ENCODE measurements at regions not wholly inside any gene's neighbourhood (a gene's known extent, or its start where the extent isn't known, plus 50 kb on each side); places are given as distances from the start of the nearest gene placed in this dataset.

- CTCF ChIA-PET = no interaction called here
- no peak for TF ChIP-seq CTCF (IDR thresholded peaks at IDR 0.05)
- DNase-seq (no peak), ATAC-seq (peak; percentile 56)
- Mint-ChIP-seq H3K27ac (no peak overlapping the region), H3K4me1 (ENCODE audit: low read depth) (no peaks in the 10 kb centered on the region), H3K4me3 (no peak overlapping the region), H3K27me3 (no peaks in the 10 kb centered on the region), H3K9me3 (peaks cover 2% of the 10 kb centered on the region), H3K36me3 (ENCODE audit: low read depth) (no peaks in the 10 kb centered on the region)
- POLR2A ChIA-PET = no interaction called here
- intact Hi-C loops (cut with micrococcal nuclease) = no loop called here
Measured at GRCh38 chr13:86201477-86201876, 402.3 kb upstream of the SLITRK6 start.

- no peak overlapping the region for H3K4me3 Mint-ChIP-seq
- no peaks in the 10 kb centered on the region for H3K4me1 Mint-ChIP-seq (ENCODE audit: low read depth)
- H3K27me3 Mint-ChIP-seq = no peaks in the 10 kb centered on the region
- H3K36me3 Mint-ChIP-seq (ENCODE audit: low read depth) = no peaks in the 10 kb centered on the region
- H3K9me3 Mint-ChIP-seq = peaks cover 9% of the 10 kb centered on the region
- CTCF ChIA-PET = no interaction called here
- no peak for TF ChIP-seq CTCF (IDR thresholded peaks at IDR 0.05)
- DNase-seq = no peak
- POLR2A ChIA-PET = no interaction called here
- ATAC-seq = no peak
- H3K27ac Mint-ChIP-seq = no peak overlapping the region
- intact Hi-C loops (cut with micrococcal nuclease) = no loop called here
Measured at GRCh38 chr13:86193281-86193680, 394.1 kb upstream of the SLITRK6 start.

GRCh38 chr13:86188170-86188569 is 389.0 kb upstream of the SLITRK6 start:
- H3K36me3 Mint-ChIP-seq (ENCODE audit: low read depth) = no peaks in the 10 kb centered on the region
- CTCF ChIA-PET = no interaction called here
- DNase-seq = no peak
- H3K4me1 Mint-ChIP-seq (ENCODE audit: low read depth) = no peaks in the 10 kb centered on the region
- TF ChIP-seq CTCF (IDR thresholded peaks at IDR 0.05) = no peak
- peaks cover 9% of the 10 kb centered on the region for H3K9me3 Mint-ChIP-seq
- ATAC-seq = no peak
- no peaks in the 10 kb centered on the region for H3K27me3 Mint-ChIP-seq
- POLR2A ChIA-PET = no interaction called here
- no peak overlapping the region for H3K27ac Mint-ChIP-seq
- H3K4me3 Mint-ChIP-seq = no peak overlapping the region
- intact Hi-C loops (cut with micrococcal nuclease) = no loop called here

GRCh38 chr13:86185636-86186035 is 386.4 kb upstream of the SLITRK6 start:
- H3K27me3 Mint-ChIP-seq = no peaks in the 10 kb centered on the region
- no peaks in the 10 kb centered on the region for H3K36me3 Mint-ChIP-seq (ENCODE audit: low read depth)
- no peak for ATAC-seq
- no peak for TF ChIP-seq CTCF (IDR thresholded peaks at IDR 0.05)
- H3K9me3 Mint-ChIP-seq = peaks cover 12% of the 10 kb centered on the region
- ChIA-PET POLR2A (no interaction called here), CTCF (no interaction called here)
- H3K27ac Mint-ChIP-seq = no peak overlapping the region
- DNase-seq = no peak
- no peak overlapping the region for H3K4me3 Mint-ChIP-seq
- intact Hi-C loops (cut with micrococcal nuclease) = no loop called here
- H3K4me1 Mint-ChIP-seq (ENCODE audit: low read depth) = no peaks in the 10 kb centered on the region

DNA sequence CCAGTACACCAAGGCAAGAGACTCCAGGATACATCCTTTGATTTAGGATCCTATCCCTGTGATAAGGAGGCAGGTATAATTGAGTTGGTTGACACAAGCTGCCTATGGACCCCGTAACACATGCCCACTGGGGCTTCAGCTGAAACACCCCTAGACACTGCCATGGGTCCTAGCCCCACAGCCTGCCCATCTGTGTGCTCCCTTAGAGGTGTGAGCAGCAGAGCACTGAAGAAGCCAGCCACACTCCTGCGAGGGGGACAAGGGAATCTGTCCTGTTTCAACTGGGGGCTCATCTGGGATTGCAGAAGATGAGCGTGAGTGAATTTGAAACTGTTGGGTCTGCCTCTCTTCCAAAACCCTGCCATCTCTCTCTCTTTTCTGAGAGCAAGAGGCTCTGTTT is 385.9 kb upstream of the SLITRK6 start:
- ChIA-PET POLR2A (no interaction called here), CTCF (no interaction called here)
- H3K4me3 Mint-ChIP-seq = no peak overlapping the region
- intact Hi-C loops (cut with micrococcal nuclease) = no loop called here
- DNase-seq (no peak), ATAC-seq (no peak)
- H3K4me1 Mint-ChIP-seq (ENCODE audit: low read depth) = no peaks in the 10 kb centered on the region
- no peak for TF ChIP-seq CTCF (IDR thresholded peaks at IDR 0.05)
- H3K27ac Mint-ChIP-seq = no peak overlapping the region
- peaks cover 12% of the 10 kb centered on the region for H3K9me3 Mint-ChIP-seq
- no peaks in the 10 kb centered on the region for H3K27me3 Mint-ChIP-seq
- H3K36me3 Mint-ChIP-seq (ENCODE audit: low read depth) = no peaks in the 10 kb centered on the region

All from activated CD8-positive, alpha-beta T cell treated with anti-CD3 and anti-CD28 coated beads for 36 hours (primary cell).